K562 (cell line): ENCODE measurements at regions not wholly inside any gene's neighbourhood (a gene's known extent, or its start where the extent isn't known, plus 50 kb on each side); places are given as distances from the start of the nearest gene placed in this dataset.

Experiments used
- ATAC-seq: fragments of 200-7000 bp; cut with Tn5 transposase; 3 replicates; pipeline ENCODE4 v1.9.1; 2020; ENCODE audit warnings: moderate library complexity
- BruUV-seq: library from RNA; stranded (reverse); fragments of 400-500 nt; replicated peaks from 2 replicates; lab custom pipeline; 2021; lab: Mats Ljungman, UMichigan
- CTCF ChIA-PET: fragments of 300-600 bp; formaldehyde crosslinking; extraction: SDS; loops from one replicate; lab custom pipeline; 2021; ENCODE audit warnings: low intra/inter-chr PET ratio; lab: Yijun Ruan, JAX
- POLR2A ChIA-PET: fragments of 300-600, 350-650 bp; sonication (Branson Sonifier 250); formaldehyde crosslinking; extraction: SDS; loops from one replicate; lab custom pipeline; 2021; ENCODE audit warnings: antibody characterized with exemption, inconsistent platforms; lab: Yijun Ruan, JAX
- DNase-seq, 4 experiments: peaks; one replicate each; pipeline versions ENCODE4 v3.0.0 to v3.0.0-alpha.2; 2011 to 2018; ENCODE audit warnings: low spot score in 3 of 4, mixed read lengths in 3 of 4; ENCODE audit errors: extremely low read depth in 1 of 4
- FAIRE-seq: peaks from 2 replicates; lab custom pipeline; 2011; peaks lifted over from hg19 to GRCh38; lab: Jason Lieb, UNC
- H2AFZ ChIP-seq: 2 replicates; pipeline ENCODE4 v1.6.0; 2011; ENCODE audit warnings: low read depth, low read length, control low read depth, inconsistent platforms
- H3K27ac ChIP-seq: fragments of 200-600 bp; 3 replicates; pipeline ENCODE4 v1.8.0; 2011; ENCODE audit warnings: low read depth, mild to moderate bottlenecking, control low read depth, inconsistent platforms, low read length, moderate library complexity, mixed read lengths; ENCODE audit errors: extremely low read depth
- H3K27me3 ChIP-seq, 2 experiments: fragments of 300-600 bp in 1 of 2; 2 replicates in 1 of 2; 3 replicates in 1 of 2; pipeline versions ENCODE4 v1.6.0 to v1.8.0; 2011; ENCODE audit warnings: inconsistent platforms in 2 of 2, low read length in 2 of 2, mild to moderate bottlenecking in 1 of 2, mixed read lengths in 1 of 2, moderate library complexity in 1 of 2; ENCODE audit not compliant: control insufficient read depth in 2 of 2, insufficient read depth in 2 of 2
- H3K36me3 ChIP-seq: fragments of 300-600 bp; 3 replicates; pipeline ENCODE4 v1.8.0; 2011; ENCODE audit warnings: mild to moderate bottlenecking, low read length, inconsistent platforms; ENCODE audit not compliant: control insufficient read depth, insufficient read depth
- H3K4me1 ChIP-seq, 2 experiments: fragments of 200-600 bp in 1 of 2; replicated peaks in 1 of 2; 2 replicates in 1 of 2; 3 replicates in 1 of 2; pipeline versions ENCODE4 v1.5.1 to v1.8.0; 2011; ENCODE audit warnings: inconsistent platforms in 2 of 2, low read length in 2 of 2, mild to moderate bottlenecking in 1 of 2, mixed read lengths in 1 of 2, moderate library complexity in 1 of 2; ENCODE audit not compliant: control insufficient read depth in 2 of 2, insufficient read depth in 2 of 2
- H3K4me2 ChIP-seq: 2 replicates; pipeline ENCODE4 v1.6.1; 2011; ENCODE audit warnings: low read length, control low read depth, inconsistent platforms, mixed read lengths; ENCODE audit not compliant: insufficient read depth
- H3K4me3 ChIP-seq: fragments of 200-600 bp; sonication (generic), shearing (Covaris generic); 2 replicates; pipeline ENCODE4 v1.5.1; 2016; ENCODE audit warnings: control low read depth, inconsistent platforms
- H3K79me2 ChIP-seq: fragments of 200-600 bp; 3 replicates; pipeline ENCODE4 v1.8.0; 2011; ENCODE audit warnings: low read length, inconsistent platforms; ENCODE audit not compliant: control insufficient read depth, insufficient read depth
- H3K9ac ChIP-seq, 2 experiments: 2 replicates each; pipeline versions ENCODE4 v1.6.0 to v1.6.1; 2011; ENCODE audit warnings: low read depth in 2 of 2, low read length in 2 of 2, control low read depth in 1 of 2, inconsistent platforms in 1 of 2, mild to moderate bottlenecking in 1 of 2, mixed read lengths in 1 of 2; ENCODE audit not compliant: insufficient read depth in 1 of 2
- H3K9me1 ChIP-seq: one replicate; pipeline ENCODE4 v1.6.0; 2011; ENCODE audit warnings: inconsistent platforms, mild to moderate bottlenecking, low read length, moderate library complexity; ENCODE audit not compliant: control insufficient read depth, insufficient read depth
- H3K9me3 ChIP-seq: replicated peaks from 2 replicates; pipeline ENCODE4 v1.5.1; 2011; ENCODE audit warnings: low read depth, low read length, inconsistent platforms; ENCODE audit not compliant: control insufficient read depth, insufficient read depth
- H4K20me1 ChIP-seq: replicated peaks from 2 replicates; pipeline ENCODE4 v1.6.1; 2011; ENCODE audit warnings: low read length, inconsistent platforms, mixed read lengths; ENCODE audit not compliant: control insufficient read depth, insufficient read depth
- ATF1 ChIP-seq, 2 experiments: fragments of 450-650 bp in 1 of 2; IDR thresholded peaks; 2 replicates each; pipeline ENCODE4 v1.6.1; 2016; ENCODE audit warnings: missing compliant biosample characterization in 1 of 2, missing genetic modification characterization in 1 of 2
- CBFB ChIP-seq: sonication (generic); formaldehyde crosslinking; IDR thresholded peaks from 2 replicates; pipeline ENCODE4 v1.4.0; 2020; ENCODE audit warnings: mild to moderate bottlenecking, missing genetic modification reagents
- CLOCK ChIP-seq: fragments of 250-450 bp; sonication (Bioruptor Pico); IDR thresholded peaks from 2 replicates; pipeline ENCODE4 v1.4.0; 2020; ENCODE audit warnings: mild to moderate bottlenecking, moderate library complexity, borderline replicate concordance
- EHMT2 ChIP-seq: fragments of 450-650 bp; IDR thresholded peaks from 2 replicates; pipeline ENCODE4 v1.6.1; 2018; ENCODE audit warnings: antibody characterized with exemption
- KLF6 ChIP-seq: fragments of 250-450 bp; sonication (Bioruptor Pico); IDR thresholded peaks from 2 replicates; pipeline ENCODE4 v1.4.0; 2020; ENCODE audit warnings: mild to moderate bottlenecking, moderate library complexity, borderline replicate concordance
- NEUROD1 ChIP-seq: fragments of 150-350 bp; IDR thresholded peaks from 2 replicates; pipeline ENCODE4 v1.6.1; 2014; ENCODE audit warnings: borderline replicate concordance, low read length, low read depth; ENCODE audit not compliant: partially characterized antibody
- PTBP1 ChIP-seq: fragments of 200-400 bp; formaldehyde crosslinking; IDR thresholded peaks from 2 replicates; pipeline ENCODE4 v1.6.1; 2017; ENCODE audit warnings: low read depth, low read length
- RB1 ChIP-seq: fragments of 450-650 bp; IDR thresholded peaks from 2 replicates; pipeline ENCODE4 v1.6.1; 2017; ENCODE audit warnings: low read depth, mild to moderate bottlenecking
- SMAD3 ChIP-seq: fragments of 450-650 bp; formaldehyde crosslinking; conservative IDR thresholded peaks from 2 replicates; pipeline ENCODE4 v1.4.0; 2020; ENCODE audit warnings: mild to moderate bottlenecking
- TSC22D4 ChIP-seq: fragments of 450-650 bp; IDR thresholded peaks from 2 replicates; pipeline ENCODE4 v1.6.1; 2016; ENCODE audit warnings: missing genetic modification characterization, missing biosample characterization, control low read depth
- ZNF41 ChIP-seq: fragments of 250-450 bp; sonication (Bioruptor Pico); conservative IDR thresholded peaks from 2 replicates; pipeline ENCODE4 v1.4.0; 2020; ENCODE audit warnings: mild to moderate bottlenecking
- ZNF444 ChIP-seq: fragments of 250-450 bp; sonication (Bioruptor Pico); IDR thresholded peaks from 2 replicates; pipeline ENCODE4 v1.4.0; 2020; ENCODE audit warnings: mild to moderate bottlenecking, moderate library complexity
- ZNF785 ChIP-seq: fragments of 250-450 bp; sonication (Bioruptor Pico); IDR thresholded peaks from 2 replicates; pipeline ENCODE4 v1.4.0; 2020; ENCODE audit warnings: mild to moderate bottlenecking
- ZZZ3 ChIP-seq: fragments of 450-650 bp; IDR thresholded peaks from 2 replicates; pipeline ENCODE4 v1.6.1; 2016; ENCODE audit warnings: antibody characterized with exemption, mild to moderate bottlenecking, moderate library complexity
- WGBS: fragments of 100-300 bp; shearing (Covaris generic); methylation state at CpG from one replicate; pipeline ENCODE4 v1.1.6; 2016; ENCODE audit warnings: low coverage, mixed read lengths; ENCODE audit not compliant: insufficient coverage; ENCODE audit errors: missing lambda C conversion rate; 5-methylcytosine and 5-hydroxymethylcytosine counted together
- in situ Hi-C: fragments of 300-500 bp; cut with MboI; formaldehyde crosslinking; loops from 4 replicates; pipeline ENCODE4 v1.15.0; 2018; ENCODE audit warnings: inconsistent platforms, mixed read lengths
- intact Hi-C: fragments of 100-400 bp; cut with micrococcal nuclease; formaldehyde crosslinking; loops from 2 replicates; pipeline ENCODE4 v1.14.2; 2022
- TF ChIP-seq, protein P1 (sequence below): fragments of 450-650 bp; IDR thresholded peaks from 2 replicates; pipeline ENCODE4 v1.6.1; 2014; ENCODE audit warnings: low read depth, mild to moderate bottlenecking, moderate library complexity, borderline replicate concordance
- TF ChIP-seq, protein P2 (sequence below): fragments of 250-450 bp; sonication (Bioruptor Pico); IDR thresholded peaks from 2 replicates; pipeline ENCODE4 v1.8.0; 2022; ENCODE audit warnings: inconsistent platforms

DNA sequence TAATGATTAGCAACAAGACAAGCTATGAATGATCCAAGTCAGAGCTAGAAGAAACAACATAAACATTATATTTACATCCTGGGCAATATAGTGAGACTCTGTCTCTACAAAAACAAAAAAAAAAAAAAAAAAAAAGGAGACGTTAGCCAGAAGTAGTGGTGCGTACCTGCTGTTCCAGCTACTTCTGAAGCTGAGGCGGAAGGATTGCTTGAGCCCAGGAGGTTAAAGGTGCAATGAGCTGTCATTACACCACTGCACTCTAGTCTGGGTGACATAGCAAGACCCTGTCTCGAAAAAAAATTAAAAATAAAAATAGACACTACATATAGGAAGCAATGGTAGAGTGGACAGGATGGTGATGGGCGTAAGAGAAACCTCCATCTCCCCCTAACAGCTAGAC, 144.6 kb upstream of the VCX3A start:
- CTCF ChIA-PET: no interaction called here
- Histone ChIP-seq H3K79me2 (no peaks in the 10 kb centered on the region), H3K9me3 (no peaks in the 10 kb centered on the region), H4K20me1 (no peaks in the 10 kb centered on the region), H3K36me3 (no peaks in the 10 kb centered on the region), H3K27me3 (no peaks in the 10 kb centered on the region), H3K27ac (no peak overlapping the region), H3K9ac (no peak overlapping the region), H3K4me3 (no peak overlapping the region), H3K4me1 (no peaks in the 10 kb centered on the region), H2AFZ (no peak overlapping the region), H3K4me2 (no peak overlapping the region), H3K9me1 (no peaks in the 10 kb centered on the region)
- WGBS: 0% methylated on average over 4 of the region's 5 CpGs
- FAIRE-seq: no peak
- no peak for ATAC-seq
- intact Hi-C loops (no loop called here), in situ Hi-C loops (no loop called here)
- BruUV-seq: no TSS peak
- POLR2A ChIA-PET: no interaction called here
- no peak for DNase-seq
- TF ChIP-seq RB1 (no peak), CBFB (CRISPR knock-in tag) (no peak), SMAD3 (no peak), KLF6 (CRISPR knock-in tag) (no peak), PTBP1 (no peak), ATF1 (CRISPR knock-in tag; IDR thresholded peaks at IDR 0.05) (no peak), ATF1 (tag; IDR thresholded peaks at IDR 0.05) (no peak), NEUROD1 (no peak), TSC22D4 (tag) (no peak), CLOCK (CRISPR knock-in tag) (no peak), ZNF41 (CRISPR knock-in tag) (no peak), EHMT2 (no peak), ZNF785 (CRISPR knock-in tag) (no peak), ZZZ3 (no peak), ZNF444 (no peak)
- TF ChIP-seq, protein P1, sequence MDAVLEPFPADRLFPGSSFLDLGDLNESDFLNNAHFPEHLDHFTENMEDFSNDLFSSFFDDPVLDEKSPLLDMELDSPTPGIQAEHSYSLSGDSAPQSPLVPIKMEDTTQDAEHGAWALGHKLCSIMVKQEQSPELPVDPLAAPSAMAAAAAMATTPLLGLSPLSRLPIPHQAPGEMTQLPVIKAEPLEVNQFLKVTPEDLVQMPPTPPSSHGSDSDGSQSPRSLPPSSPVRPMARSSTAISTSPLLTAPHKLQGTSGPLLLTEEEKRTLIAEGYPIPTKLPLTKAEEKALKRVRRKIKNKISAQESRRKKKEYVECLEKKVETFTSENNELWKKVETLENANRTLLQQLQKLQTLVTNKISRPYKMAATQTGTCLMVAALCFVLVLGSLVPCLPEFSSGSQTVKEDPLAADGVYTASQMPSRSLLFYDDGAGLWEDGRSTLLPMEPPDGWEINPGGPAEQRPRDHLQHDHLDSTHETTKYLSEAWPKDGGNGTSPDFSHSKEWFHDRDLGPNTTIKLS: no peak
- TF ChIP-seq, protein P2, sequence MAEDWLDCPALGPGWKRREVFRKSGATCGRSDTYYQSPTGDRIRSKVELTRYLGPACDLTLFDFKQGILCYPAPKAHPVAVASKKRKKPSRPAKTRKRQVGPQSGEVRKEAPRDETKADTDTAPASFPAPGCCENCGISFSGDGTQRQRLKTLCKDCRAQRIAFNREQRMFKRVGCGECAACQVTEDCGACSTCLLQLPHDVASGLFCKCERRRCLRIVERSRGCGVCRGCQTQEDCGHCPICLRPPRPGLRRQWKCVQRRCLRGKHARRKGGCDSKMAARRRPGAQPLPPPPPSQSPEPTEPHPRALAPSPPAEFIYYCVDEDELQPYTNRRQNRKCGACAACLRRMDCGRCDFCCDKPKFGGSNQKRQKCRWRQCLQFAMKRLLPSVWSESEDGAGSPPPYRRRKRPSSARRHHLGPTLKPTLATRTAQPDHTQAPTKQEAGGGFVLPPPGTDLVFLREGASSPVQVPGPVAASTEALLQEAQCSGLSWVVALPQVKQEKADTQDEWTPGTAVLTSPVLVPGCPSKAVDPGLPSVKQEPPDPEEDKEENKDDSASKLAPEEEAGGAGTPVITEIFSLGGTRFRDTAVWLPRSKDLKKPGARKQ (CRISPR knock-in tag): no peak
